Astrocyte (in vitro differentiated cells and primary cell): ENCODE measurements at regions not wholly inside any gene's neighbourhood (a gene's known extent, or its start where the extent isn't known, plus 50 kb on each side); places are given as distances from the start of the nearest gene placed in this dataset.

ENCODE experiments used
- DNase-seq: peaks from one replicate; pipeline ENCODE4 v3.0.0-alpha.2; 2010; ENCODE audit warnings: low read depth
- FAIRE-seq: peaks from 2 replicates; lab custom pipeline; 2011; peaks lifted over from hg19 to GRCh38; lab: Jason Lieb, UNC
- H2AFZ ChIP-seq: 2 replicates; pipeline ENCODE4 v1.6.0; 2012; ENCODE audit warnings: low read depth, low read length, inconsistent platforms
- H3K27ac ChIP-seq: 2 replicates; pipeline ENCODE4 v1.5.1; 2011; ENCODE audit warnings: low read depth, low read length, inconsistent platforms
- H3K27me3 ChIP-seq: 2 replicates; pipeline ENCODE4 v1.6.0; 2011; ENCODE audit warnings: low read length, inconsistent platforms; ENCODE audit not compliant: insufficient read depth
- H3K36me3 ChIP-seq: 2 replicates; pipeline ENCODE4 v1.5.1; 2011; ENCODE audit warnings: low read length, inconsistent platforms; ENCODE audit not compliant: insufficient read depth
- H3K4me1 ChIP-seq: 2 replicates; pipeline ENCODE4 v1.5.1; 2011; ENCODE audit warnings: low read length, inconsistent platforms; ENCODE audit not compliant: insufficient read depth
- H3K4me2 ChIP-seq: 2 replicates; pipeline ENCODE4 v1.6.0; 2012; ENCODE audit warnings: low read length, inconsistent platforms
- H3K4me3 ChIP-seq: 2 replicates; pipeline ENCODE4 v1.5.1; 2011; ENCODE audit warnings: low read depth, mild to moderate bottlenecking, low read length, inconsistent platforms; ENCODE audit not compliant: insufficient read depth
- H3K79me2 ChIP-seq: 2 replicates; pipeline ENCODE4 v1.6.0; 2012; ENCODE audit warnings: mild to moderate bottlenecking, low read length, inconsistent platforms; ENCODE audit not compliant: insufficient read depth
- H3K9ac ChIP-seq: 2 replicates; pipeline ENCODE4 v1.6.0; 2012; ENCODE audit warnings: mild to moderate bottlenecking, low read length, inconsistent platforms
- H3K9me3 ChIP-seq: 2 replicates; pipeline ENCODE4 v1.5.1; 2012; ENCODE audit warnings: low read depth, mild to moderate bottlenecking, low read length, inconsistent platforms; ENCODE audit not compliant: insufficient read depth
- H4K20me1 ChIP-seq: 2 replicates; pipeline ENCODE4 v1.6.0; 2012; ENCODE audit warnings: low read length, inconsistent platforms; ENCODE audit not compliant: insufficient read depth
- H3K27ac Mint-ChIP-seq: one replicate; pipeline ENCODE4 v1.8.0; 2021; ENCODE audit warnings: mild to moderate bottlenecking, mixed read lengths; ENCODE audit not compliant: unreplicated experiment
- H3K27me3 Mint-ChIP-seq: one replicate; pipeline ENCODE4 v1.8.0; 2021; ENCODE audit warnings: low read depth, mixed read lengths; ENCODE audit not compliant: unreplicated experiment
- H3K36me3 Mint-ChIP-seq: one replicate; pipeline ENCODE4 v1.8.0; 2021; ENCODE audit warnings: low read depth, mixed read lengths; ENCODE audit not compliant: unreplicated experiment
- H3K4me1 Mint-ChIP-seq: one replicate; pipeline ENCODE4 v1.8.0; 2021; ENCODE audit warnings: low read depth, mixed read lengths; ENCODE audit not compliant: unreplicated experiment
- H3K4me3 Mint-ChIP-seq: one replicate; pipeline ENCODE4 v1.8.0; 2021; ENCODE audit warnings: mild to moderate bottlenecking, moderate library complexity, mixed read lengths; ENCODE audit not compliant: unreplicated experiment
- H3K9me3 Mint-ChIP-seq: one replicate; pipeline ENCODE4 v1.8.0; 2021; ENCODE audit warnings: mild to moderate bottlenecking, mixed read lengths; ENCODE audit not compliant: unreplicated experiment
- CTCF ChIP-seq: IDR thresholded peaks from 2 replicates; pipeline ENCODE4 v1.5.1; 2011; ENCODE audit warnings: low read depth, mild to moderate bottlenecking, inconsistent platforms, low read length, moderate library complexity; ENCODE audit not compliant: insufficient read depth
- EZH2 ChIP-seq: IDR thresholded peaks from 2 replicates; pipeline ENCODE4 v1.6.1; 2012; ENCODE audit warnings: mild to moderate bottlenecking, low read length, inconsistent platforms; ENCODE audit not compliant: insufficient read depth

- H3K4me1 Mint-ChIP-seq: peaks cover 21% of the 10 kb centered on the region
- Histone ChIP-seq H3K36me3 (no peaks in the 10 kb centered on the region), H4K20me1 (no peaks in the 10 kb centered on the region), H3K4me2 (no peak overlapping the region), H2AFZ (no peak overlapping the region), H3K27me3 (no peaks in the 10 kb centered on the region), H3K27ac (no peak overlapping the region), H3K4me3 (no peak overlapping the region), H3K4me1 (no peaks in the 10 kb centered on the region), H3K9me3 (no peaks in the 10 kb centered on the region), H3K79me2 (no peaks in the 10 kb centered on the region), H3K9ac (no peak overlapping the region)
- no peaks in the 10 kb centered on the region for H3K27me3 Mint-ChIP-seq
- peak overlapping the region; percentile 71 for H3K27ac Mint-ChIP-seq
- peaks cover 4% of the 10 kb centered on the region for H3K9me3 Mint-ChIP-seq
- DNase-seq: peak; percentile 46
- H3K36me3 Mint-ChIP-seq: peaks cover 2% of the 10 kb centered on the region
- TF ChIP-seq CTCF: no peak
- no peak for TF ChIP-seq EZH2
- FAIRE-seq: no peak
- peak overlapping the region; percentile 65 for H3K4me3 Mint-ChIP-seq
Measured at GRCh38 chr3:110708156-110708555, 363.5 kb upstream of the NECTIN3 start.

- FAIRE-seq: no peak
- no peak overlapping the region for H3K4me3 ChIP-seq
- Mint-ChIP-seq H3K27ac (peak overlapping the region; percentile 29), H3K4me3 (no peak overlapping the region), H3K36me3 (peaks cover 2% of the 10 kb centered on the region), H3K4me1 (peaks cover 21% of the 10 kb centered on the region), H3K9me3 (peaks cover 4% of the 10 kb centered on the region), H3K27me3 (no peaks in the 10 kb centered on the region)
- H3K27me3 ChIP-seq: no peaks in the 10 kb centered on the region
- no peak for DNase-seq
- H3K27ac ChIP-seq: no peak overlapping the region
- no peaks in the 10 kb centered on the region for H3K4me1 ChIP-seq
- no peaks in the 10 kb centered on the region for H3K36me3 ChIP-seq
- no peak for TF ChIP-seq EZH2
- no peak for TF ChIP-seq CTCF
- no peak overlapping the region for H3K4me2 ChIP-seq
- H3K9me3 ChIP-seq: no peaks in the 10 kb centered on the region
- no peaks in the 10 kb centered on the region for H3K79me2 ChIP-seq
- H4K20me1 ChIP-seq: no peaks in the 10 kb centered on the region
- H2AFZ ChIP-seq: no peak overlapping the region
- no peak overlapping the region for H3K9ac ChIP-seq
Measured at GRCh38 chr3:110710156-110710555, 361.5 kb upstream of the NECTIN3 start.

GRCh38 chr3:110710603-110711002 is 361.0 kb upstream of the NECTIN3 start:
- Histone ChIP-seq H3K27ac (no peak overlapping the region), H3K36me3 (no peaks in the 10 kb centered on the region), H3K4me2 (no peak overlapping the region), H3K9ac (no peak overlapping the region), H4K20me1 (no peaks in the 10 kb centered on the region), H2AFZ (no peak overlapping the region), H3K79me2 (no peaks in the 10 kb centered on the region), H3K9me3 (no peaks in the 10 kb centered on the region), H3K27me3 (no peaks in the 10 kb centered on the region), H3K4me3 (no peak overlapping the region), H3K4me1 (no peaks in the 10 kb centered on the region)
- Mint-ChIP-seq H3K4me3 (no peak overlapping the region), H3K9me3 (peaks cover 4% of the 10 kb centered on the region), H3K36me3 (peaks cover 2% of the 10 kb centered on the region), H3K27me3 (no peaks in the 10 kb centered on the region), H3K4me1 (peaks cover 21% of the 10 kb centered on the region), H3K27ac (peak overlapping the region; percentile 29)
- TF ChIP-seq CTCF (no peak), EZH2 (no peak)
- DNase-seq (no peak), FAIRE-seq (no peak)
